ENCODE measurements at regions not wholly inside any gene's neighbourhood (a gene's known extent, or its start where the extent isn't known, plus 50 kb on each side); places are given as distances from the start of the nearest gene placed in this dataset.

GRCh38 chrX:14243823-14244222 is 214.1 kb upstream of the GEMIN8 start:
- Histone ChIP-seq H3K4me2 (no peak overlapping the region), H3K4me3 (no peak overlapping the region), H3F3A (ENCODE audit: low read depth) (no peaks in the 10 kb centered on the region), H4K20me1 (ENCODE audit: low read depth) (no peaks in the 10 kb centered on the region), H3K36me3 (no peaks in the 10 kb centered on the region), H3K27ac (no peak overlapping the region), H2AFZ (replicated peaks) (no peak overlapping the region), H3K4me1 (no peaks in the 10 kb centered on the region), H3K9me3 (ENCODE audit: low read depth) (no peaks in the 10 kb centered on the region), H3K9ac (no peak overlapping the region), H3K79me2 (ENCODE audit: low read depth) (no peaks in the 10 kb centered on the region), H3K27me3 (no peaks in the 10 kb centered on the region)
- Mint-ChIP-seq H3K4me3 (no peak overlapping the region), H3K27me3 (ENCODE audit: insufficient read depth, low read depth) (no peaks in the 10 kb centered on the region), H3K36me3 (no peaks in the 10 kb centered on the region), H3K9me3 (no peaks in the 10 kb centered on the region), H3K27ac (no peak overlapping the region), H3K4me1 (no peaks in the 10 kb centered on the region)
- TF ChIP-seq CTCF (IDR thresholded peaks at IDR 0.05): peak; percentile 31
- no peak for TF ChIP-seq EZH2phosphoT487 (IDR thresholded peaks at IDR 0.05)
- DNase-seq (ENCODE audit: low spot score): peak; percentile 43

GRCh38 chrX:14235004-14235403 is 205.3 kb upstream of the GEMIN8 start:
- Histone ChIP-seq H3K9ac (no peak overlapping the region), H3K36me3 (no peaks in the 10 kb centered on the region), H2AFZ (replicated peaks) (no peak overlapping the region), H3K4me2 (no peak overlapping the region), H3K9me3 (ENCODE audit: low read depth) (peaks cover 7% of the 10 kb centered on the region), H3K4me3 (no peak overlapping the region), H3K4me1 (no peaks in the 10 kb centered on the region), H3K27ac (no peak overlapping the region), H3F3A (ENCODE audit: low read depth) (no peaks in the 10 kb centered on the region), H3K27me3 (no peaks in the 10 kb centered on the region), H3K79me2 (ENCODE audit: low read depth) (no peaks in the 10 kb centered on the region), H4K20me1 (ENCODE audit: low read depth) (no peaks in the 10 kb centered on the region)
- H3K36me3 Mint-ChIP-seq: no peaks in the 10 kb centered on the region
- no peak for TF ChIP-seq EZH2phosphoT487 (IDR thresholded peaks at IDR 0.05)
- no peak for TF ChIP-seq EZH2 (IDR thresholded peaks at IDR 0.05)
- no peak for TF ChIP-seq CTCF (IDR thresholded peaks at IDR 0.05)
- no peaks in the 10 kb centered on the region for H3K27me3 Mint-ChIP-seq (ENCODE audit: insufficient read depth, low read depth)
- H3K9me3 Mint-ChIP-seq: peaks cover 3% of the 10 kb centered on the region
- H3K27ac Mint-ChIP-seq: no peak overlapping the region
- no peak overlapping the region for H3K4me3 Mint-ChIP-seq
- H3K4me1 Mint-ChIP-seq: no peaks in the 10 kb centered on the region
- DNase-seq (ENCODE audit: low spot score): peak; percentile 7

GRCh38 chrX:14232688-14233087 is 203.0 kb upstream of the GEMIN8 start:
- Histone ChIP-seq H3K9me3 (ENCODE audit: low read depth) (peaks cover 7% of the 10 kb centered on the region), H3K27ac (no peak overlapping the region), H3K4me1 (no peaks in the 10 kb centered on the region), H3K79me2 (ENCODE audit: low read depth) (no peaks in the 10 kb centered on the region), H3K4me2 (no peak overlapping the region), H2AFZ (replicated peaks) (no peak overlapping the region), H3K9ac (no peak overlapping the region), H3F3A (ENCODE audit: low read depth) (no peaks in the 10 kb centered on the region), H4K20me1 (ENCODE audit: low read depth) (no peaks in the 10 kb centered on the region), H3K36me3 (no peaks in the 10 kb centered on the region), H3K4me3 (no peak overlapping the region), H3K27me3 (no peaks in the 10 kb centered on the region)
- Mint-ChIP-seq H3K27ac (no peak overlapping the region), H3K27me3 (ENCODE audit: insufficient read depth, low read depth) (no peaks in the 10 kb centered on the region), H3K36me3 (no peaks in the 10 kb centered on the region), H3K4me3 (no peak overlapping the region), H3K9me3 (peaks cover 3% of the 10 kb centered on the region), H3K4me1 (no peaks in the 10 kb centered on the region)
- TF ChIP-seq EZH2phosphoT487 (IDR thresholded peaks at IDR 0.05): no peak
- no peak for TF ChIP-seq CTCF (IDR thresholded peaks at IDR 0.05)
- no peak for TF ChIP-seq EZH2 (IDR thresholded peaks at IDR 0.05)
- DNase-seq (ENCODE audit: low spot score): no peak

GRCh38 chrX:14228611-14229010 is 198.9 kb upstream of the GEMIN8 start:
- no peaks in the 10 kb centered on the region for H3K27me3 Mint-ChIP-seq (ENCODE audit: insufficient read depth, low read depth)
- TF ChIP-seq EZH2 (IDR thresholded peaks at IDR 0.05) (no peak), CTCF (IDR thresholded peaks at IDR 0.05) (no peak), EZH2phosphoT487 (IDR thresholded peaks at IDR 0.05) (no peak)
- Histone ChIP-seq H3K9me3 (ENCODE audit: low read depth) (peaks cover 6% of the 10 kb centered on the region), H4K20me1 (ENCODE audit: low read depth) (no peaks in the 10 kb centered on the region), H3K79me2 (ENCODE audit: low read depth) (no peaks in the 10 kb centered on the region), H3K4me1 (no peaks in the 10 kb centered on the region), H3K36me3 (no peaks in the 10 kb centered on the region), H3K4me3 (no peak overlapping the region), H3K27ac (no peak overlapping the region), H2AFZ (replicated peaks) (no peak overlapping the region), H3K4me2 (no peak overlapping the region), H3F3A (ENCODE audit: low read depth) (no peaks in the 10 kb centered on the region), H3K27me3 (no peaks in the 10 kb centered on the region), H3K9ac (no peak overlapping the region)
- no peak overlapping the region for H3K4me3 Mint-ChIP-seq
- no peak overlapping the region for H3K27ac Mint-ChIP-seq
- no peaks in the 10 kb centered on the region for H3K4me1 Mint-ChIP-seq
- no peak for DNase-seq (ENCODE audit: low spot score)
- no peaks in the 10 kb centered on the region for H3K36me3 Mint-ChIP-seq
- no peaks in the 10 kb centered on the region for H3K9me3 Mint-ChIP-seq
